Urinary bladder (tissue), 3 donors: ENCODE measurements at regions not wholly inside any gene's neighbourhood (a gene's known extent, or its start where the extent isn't known, plus 50 kb on each side); places are given as distances from the start of the nearest gene placed in this dataset.
"Not testable (repeated sequence)": the region's sequence is repeated elsewhere in the genome, so short reads cannot be mapped to it uniquely, and the experiment has no call there.

Experiments
- DNase-seq: peaks from one replicate; pipeline ENCODE4 v3.0.0-alpha.2; 2015; ENCODE audit errors: extremely low spot score
- H3K27ac ChIP-seq: one replicate; pipeline ENCODE4 v1.5.1; 2013; ENCODE audit warnings: low read depth, mild to moderate bottlenecking, moderate library complexity
- H3K36me3 ChIP-seq: one replicate; pipeline ENCODE4 v1.6.1; 2013; ENCODE audit warnings: mild to moderate bottlenecking, moderate library complexity; ENCODE audit not compliant: insufficient read depth
- H3K4me1 ChIP-seq: one replicate; pipeline ENCODE4 v1.6.1; 2013; ENCODE audit warnings: mild to moderate bottlenecking, moderate library complexity; ENCODE audit not compliant: insufficient read depth
- H3K4me3 ChIP-seq: one replicate; pipeline ENCODE4 v1.5.1; 2013; ENCODE audit warnings: low read depth, low read length
- WGBS: extraction: QIAGEN DNeasy Blood & Tissue Kit; methylation state at CpG from one replicate; pipeline ENCODE4 v1.1.7; 2013; 5-methylcytosine and 5-hydroxymethylcytosine counted together
- donor health status: healthy with polysubstance abuse.
- donor health status: healthy.

GRCh38 chr7:119879835-119880234 is 393.1 kb upstream of the KCND2 start:
- Histone ChIP-seq H3K27ac (no peak overlapping the region), H3K4me1 (no peaks in the 10 kb centered on the region), H3K36me3 (no peaks in the 10 kb centered on the region), H3K4me3 (no peak overlapping the region)
- WGBS: 79% methylated on average over 1 of the region's 1 CpG
- no peak for DNase-seq

GRCh38 chr7:119886007-119886406 is 387.0 kb upstream of the KCND2 start:
- Histone ChIP-seq H3K4me3 (no peak overlapping the region), H3K36me3 (no peaks in the 10 kb centered on the region), H3K27ac (no peak overlapping the region), H3K4me1 (no peaks in the 10 kb centered on the region)
- WGBS: 85% methylated on average over 3 of the region's 3 CpGs
- DNase-seq: no peak

- not testable (repeated sequence) for H3K27ac ChIP-seq, H3K4me3 ChIP-seq, H3K4me1 ChIP-seq, H3K36me3 ChIP-seq, DNase-seq
- WGBS: 87% methylated on average over 3 of the region's 3 CpGs
These were observed 386.4 kb upstream of the KCND2 start for GRCh38 chr7:119886525-119886924.

- H3K4me1 ChIP-seq: no peaks in the 10 kb centered on the region
- H3K27ac ChIP-seq: no peak overlapping the region
- no peak overlapping the region for H3K4me3 ChIP-seq
- 38% methylated on average over 1 of the region's 1 CpG for WGBS
- H3K36me3 ChIP-seq: no peaks in the 10 kb centered on the region
- DNase-seq: no peak
These were observed 384.7 kb upstream of the KCND2 start for GRCh38 chr7:119888251-119888650.

GRCh38 chr7:119890631-119891030 is 382.3 kb upstream of the KCND2 start:
- Histone ChIP-seq H3K27ac (no peak overlapping the region), H3K4me1 (no peaks in the 10 kb centered on the region), H3K4me3 (no peak overlapping the region), H3K36me3 (no peaks in the 10 kb centered on the region)
- WGBS: 93% methylated on average over 12 of the region's 12 CpGs
- DNase-seq: no peak

- no peaks in the 10 kb centered on the region for H3K4me1 ChIP-seq
- 87% methylated on average over 1 of the region's 1 CpG for WGBS
- H3K27ac ChIP-seq: no peak overlapping the region
- no peak for DNase-seq
- H3K4me3 ChIP-seq: no peak overlapping the region
- no peaks in the 10 kb centered on the region for H3K36me3 ChIP-seq
These were observed 377.7 kb upstream of the KCND2 start for GRCh38 chr7:119895320-119895719.

- DNase-seq: no peak
- Histone ChIP-seq H3K36me3 (no peaks in the 10 kb centered on the region), H3K4me1 (no peaks in the 10 kb centered on the region), H3K27ac (no peak overlapping the region), H3K4me3 (no peak overlapping the region)
These were observed 376.6 kb upstream of the KCND2 start for GRCh38 chr7:119896386-119896785.

GRCh38 chr7:119900996-119901672 is 371.8 kb upstream of the KCND2 start:
- DNase-seq: no peak
- H3K4me3 ChIP-seq: no peak overlapping the region
- WGBS: 79% methylated on average over 5 of the region's 5 CpGs
- no peak overlapping the region for H3K27ac ChIP-seq
- H3K36me3 ChIP-seq: no peaks in the 10 kb centered on the region
- no peaks in the 10 kb centered on the region for H3K4me1 ChIP-seq

GRCh38 chr7:119903085-119903484 is 369.9 kb upstream of the KCND2 start:
- 44% methylated on average over 2 of the region's 2 CpGs for WGBS
- Histone ChIP-seq H3K4me3 (no peak overlapping the region), H3K27ac (no peak overlapping the region), H3K36me3 (no peaks in the 10 kb centered on the region), H3K4me1 (no peaks in the 10 kb centered on the region)
- no peak for DNase-seq

- no peak overlapping the region for H3K27ac ChIP-seq
- H3K4me3 ChIP-seq: no peak overlapping the region
- WGBS: 84% methylated on average over 4 of the region's 4 CpGs
- DNase-seq: no peak
- no peaks in the 10 kb centered on the region for H3K36me3 ChIP-seq
- H3K4me1 ChIP-seq: no peaks in the 10 kb centered on the region
These were observed 367.5 kb upstream of the KCND2 start for GRCh38 chr7:119905495-119905894.

GRCh38 chr7:119908948-119909347 is 364.0 kb upstream of the KCND2 start:
- Histone ChIP-seq H3K4me3 (no peak overlapping the region), H3K36me3 (no peaks in the 10 kb centered on the region), H3K4me1 (no peaks in the 10 kb centered on the region), H3K27ac (no peak overlapping the region)
- DNase-seq: no peak
- WGBS: 77% methylated on average over 4 of the region's 4 CpGs

GRCh38 chr7:119914119-119914518 is 358.9 kb upstream of the KCND2 start:
- H3K4me1 ChIP-seq, DNase-seq, H3K27ac ChIP-seq, H3K4me3 ChIP-seq, H3K36me3 ChIP-seq: not testable (repeated sequence)

GRCh38 chr7:119916501-119916900 is 356.5 kb upstream of the KCND2 start:
- Histone ChIP-seq H3K4me1 (no peaks in the 10 kb centered on the region), H3K4me3 (no peak overlapping the region), H3K36me3 (no peaks in the 10 kb centered on the region), H3K27ac (no peak overlapping the region)
- WGBS: 91% methylated on average over 1 of the region's 1 CpG
- DNase-seq: no peak

GRCh38 chr7:119918185-119918584 is 354.8 kb upstream of the KCND2 start:
- H3K36me3 ChIP-seq: no peaks in the 10 kb centered on the region
- H3K27ac ChIP-seq: no peak overlapping the region
- DNase-seq: no peak
- WGBS: 81% methylated on average over 1 of the region's 1 CpG
- no peaks in the 10 kb centered on the region for H3K4me1 ChIP-seq
- H3K4me3 ChIP-seq: no peak overlapping the region

GRCh38 chr7:119919986-119920385 is 353.0 kb upstream of the KCND2 start:
- no peak overlapping the region for H3K4me3 ChIP-seq
- no peak for DNase-seq
- H3K4me1 ChIP-seq: no peaks in the 10 kb centered on the region
- H3K36me3 ChIP-seq: no peaks in the 10 kb centered on the region
- no peak overlapping the region for H3K27ac ChIP-seq
